ENCODE measurements at regions not wholly inside any gene's neighbourhood (a gene's known extent, or its start where the extent isn't known, plus 50 kb on each side); places are given as distances from the start of the nearest gene placed in this dataset.
A peak's percentile ranks its signal among the peaks of the same experiment; 100 is the strongest.

DNA sequence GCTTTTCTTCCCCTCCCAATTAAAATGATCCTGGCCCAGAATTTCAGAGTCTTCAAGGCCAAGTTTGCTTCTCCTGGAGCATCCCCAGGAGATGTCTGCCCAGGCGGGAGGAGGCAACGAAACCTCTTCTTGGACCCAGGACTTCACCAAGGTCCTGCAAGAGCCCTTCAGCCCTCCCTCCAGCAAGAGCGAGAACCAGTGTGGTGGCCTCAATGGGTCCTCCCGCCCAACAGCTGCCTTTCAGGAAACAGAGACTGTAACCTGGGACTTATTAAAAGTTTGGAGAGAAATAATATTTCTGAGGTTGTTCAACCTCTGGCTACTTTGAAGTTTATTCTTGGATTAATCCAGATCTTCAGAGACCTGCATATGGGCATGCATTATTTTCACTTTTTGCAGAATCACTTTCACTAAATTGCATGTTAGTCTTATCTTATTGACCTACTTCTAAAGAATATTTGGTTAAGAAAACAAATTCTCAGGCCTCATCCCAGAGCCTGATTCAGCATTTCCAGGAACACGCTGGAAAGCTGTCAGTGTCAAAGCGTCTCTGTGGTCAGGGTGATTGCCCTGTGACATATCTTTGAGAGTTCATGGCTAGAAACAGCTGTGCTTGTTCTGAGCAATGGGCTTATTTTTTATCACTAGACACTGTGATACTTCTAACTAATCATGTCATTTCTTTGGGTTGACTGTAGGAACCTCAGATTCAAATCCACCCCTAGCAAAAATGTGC lies 66.0 kb upstream of the CLDN14 start:
- WGBS, 2 donors = 55 to 60% methylated on average over 6 of the region's 6 CpGs
- TF ChIP-seq CTCF (IDR thresholded peaks at IDR 0.05) = no peak
- TF ChIP-seq POLR2A (IDR thresholded peaks at IDR 0.05) = no peak
- DNase-seq (ENCODE audit: low spot score in 2 of 2) = peak in 1 of 2 donors; percentile 58
- intact Hi-C loops (cut with DNase I; ENCODE audit: low total_unique reads) = no loop called here
- H3K4me3 ChIP-seq (ENCODE audit: low read depth, poor library complexity, severe bottlenecking) = no peak overlapping the region

DNA sequence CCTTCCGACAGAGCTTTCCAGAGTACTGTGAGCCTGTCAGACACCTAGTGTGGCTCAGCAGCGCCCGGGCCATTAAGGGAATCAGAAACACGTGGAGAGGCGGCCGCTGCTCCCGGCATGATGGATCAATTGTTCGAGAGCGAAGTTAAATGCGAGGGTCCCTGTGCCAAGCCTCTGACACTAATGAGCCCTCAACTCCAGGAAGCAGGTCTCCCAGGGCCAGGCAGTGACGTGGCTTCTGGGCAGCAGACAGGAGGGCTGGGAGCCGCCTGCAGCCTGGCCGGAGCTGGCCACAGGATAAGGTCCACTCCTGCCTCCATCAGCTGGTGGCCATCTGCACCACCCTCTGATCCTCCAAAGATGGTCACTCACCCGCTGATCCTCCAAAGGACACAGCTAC lies 67.5 kb upstream of the CLDN14 start:
- 58 to 66% methylated on average over 14 of the region's 14 CpGs for WGBS, 2 donors
- TF ChIP-seq CTCF (IDR thresholded peaks at IDR 0.05) (no peak), POLR2A (IDR thresholded peaks at IDR 0.05) (no peak)
- DNase-seq (ENCODE audit: low spot score in 2 of 2) = no peak
- intact Hi-C loops (cut with DNase I; ENCODE audit: low total_unique reads) = no loop called here
- H3K4me3 ChIP-seq (ENCODE audit: low read depth, poor library complexity, severe bottlenecking) = no peak overlapping the region

- no peak for DNase-seq (ENCODE audit: low spot score in 2 of 2)
- WGBS, 2 donors = 38 to 55% methylated on average over 3 of the region's 3 CpGs
- intact Hi-C loops (cut with DNase I; ENCODE audit: low total_unique reads) = no loop called here
- H3K4me3 ChIP-seq (ENCODE audit: low read depth, poor library complexity, severe bottlenecking) = no peak overlapping the region
- TF ChIP-seq CTCF (IDR thresholded peaks at IDR 0.05) (no peak), POLR2A (IDR thresholded peaks at IDR 0.05) (no peak)
Observed at GRCh38 chr21:36548866-36549265, 68.9 kb upstream of the CLDN14 start.

DNA sequence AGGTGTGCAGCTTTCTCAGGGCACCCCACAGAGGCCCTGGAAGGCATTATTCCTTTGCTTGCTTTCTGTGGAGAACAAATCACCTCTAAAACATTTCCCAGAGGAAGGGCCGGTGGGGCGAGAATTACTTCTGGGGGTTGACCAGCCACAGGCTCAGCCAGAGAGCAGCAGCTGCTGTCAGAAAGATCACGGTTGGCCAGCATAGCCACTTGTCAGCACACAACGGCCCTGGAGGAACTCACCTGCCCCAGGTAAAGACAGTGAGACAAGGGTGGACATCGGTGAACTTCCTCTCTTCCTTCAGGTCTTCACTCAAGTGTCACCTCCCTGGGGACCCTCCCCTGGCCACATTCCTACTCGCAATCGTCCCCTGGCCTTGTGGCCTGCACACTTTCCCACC lies 69.5 kb upstream of the CLDN14 start:
- no peak overlapping the region for H3K4me3 ChIP-seq (ENCODE audit: low read depth, poor library complexity, severe bottlenecking)
- DNase-seq (ENCODE audit: low spot score in 2 of 2) = no peak
- WGBS, 2 donors = 75 to 83% methylated on average over 7 of the region's 7 CpGs
- intact Hi-C loops (cut with DNase I; ENCODE audit: low total_unique reads) = no loop called here
- no peak for TF ChIP-seq POLR2A (IDR thresholded peaks at IDR 0.05)
- TF ChIP-seq CTCF (IDR thresholded peaks at IDR 0.05) = no peak

DNA sequence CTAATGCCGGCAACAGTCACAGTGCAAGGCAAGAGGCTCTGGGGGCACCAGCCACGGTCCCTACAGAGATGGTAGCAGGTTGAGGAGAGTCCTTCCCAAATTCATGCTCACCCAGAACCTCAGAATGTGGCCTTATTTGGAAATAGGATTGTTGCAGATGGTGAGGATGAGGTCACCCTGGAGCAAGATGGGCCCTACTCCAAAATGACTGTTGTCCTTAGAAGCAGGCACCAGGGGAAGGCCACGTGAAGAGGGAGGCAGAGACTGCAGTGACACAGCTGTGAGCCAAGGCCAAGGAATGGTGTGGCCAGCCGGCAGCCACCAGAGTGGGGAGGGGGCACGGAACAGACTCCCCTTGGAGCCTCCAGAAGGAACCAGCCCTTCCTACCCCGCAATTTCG lies 70.8 kb upstream of the CLDN14 start:
- intact Hi-C loops (cut with DNase I; ENCODE audit: low total_unique reads) = no loop called here
- no peak overlapping the region for H3K4me3 ChIP-seq (ENCODE audit: low read depth, poor library complexity, severe bottlenecking)
- WGBS, 2 donors = 64 to 70% methylated on average over 7 of the region's 7 CpGs
- TF ChIP-seq CTCF (IDR thresholded peaks at IDR 0.05) = no peak
- no peak for TF ChIP-seq POLR2A (IDR thresholded peaks at IDR 0.05)
- no peak for DNase-seq (ENCODE audit: low spot score in 2 of 2)

GRCh38 chr21:36551321-36551720 lies 71.4 kb upstream of the CLDN14 start:
- DNase-seq (ENCODE audit: low spot score in 2 of 2) = no peak
- intact Hi-C loops (cut with DNase I; ENCODE audit: low total_unique reads) = no loop called here
- WGBS, 2 donors = 66 to 75% methylated on average over 4 of the region's 4 CpGs
- H3K4me3 ChIP-seq (ENCODE audit: low read depth, poor library complexity, severe bottlenecking) = no peak overlapping the region
- TF ChIP-seq CTCF (IDR thresholded peaks at IDR 0.05) = no peak
- no peak for TF ChIP-seq POLR2A (IDR thresholded peaks at IDR 0.05)
